ENCODE measurements at regions not wholly inside any gene's neighbourhood (a gene's known extent, or its start where the extent isn't known, plus 50 kb on each side); places are given as distances from the start of the nearest gene placed in this dataset.

GRCh38 chr15:27671819-27672437, 427.2 kb downstream of the OCA2 start:
- no peak for FAIRE-seq
- no peak for DNase-seq (ENCODE audit: low spot score)

GRCh38 chr15:27670486-27671209, 428.5 kb downstream of the OCA2 start:
- DNase-seq (ENCODE audit: low spot score), result no peak
- FAIRE-seq, result no peak

GRCh38 chr15:27669641-27670040, 429.5 kb downstream of the OCA2 start:
- no peak for DNase-seq (ENCODE audit: low spot score)
- FAIRE-seq, result no peak

- DNase-seq (ENCODE audit: low spot score), result no peak
- FAIRE-seq, result no peak
These were observed 430.5 kb downstream of the OCA2 start for GRCh38 chr15:27668471-27669220.

GRCh38 chr15:27665002-27665401, 434.1 kb downstream of the OCA2 start:
- FAIRE-seq (no peak), DNase-seq (ENCODE audit: low spot score) (no peak)

GRCh38 chr15:27662892-27663291, 436.2 kb downstream of the OCA2 start:
- FAIRE-seq (no peak), DNase-seq (ENCODE audit: low spot score) (no peak)

- DNase-seq (ENCODE audit: low spot score), result no peak
- no peak for FAIRE-seq
These were observed 438.4 kb downstream of the OCA2 start for GRCh38 chr15:27660676-27661075.

GRCh38 chr15:27656296-27656987, 442.7 kb downstream of the OCA2 start:
- DNase-seq (ENCODE audit: low spot score), result no peak
- FAIRE-seq, result no peak

- DNase-seq (ENCODE audit: low spot score) (no peak), FAIRE-seq (no peak)
These were observed 444.1 kb downstream of the OCA2 start for GRCh38 chr15:27655056-27655455.

GRCh38 chr15:27650244-27650643, 448.9 kb downstream of the OCA2 start:
- FAIRE-seq, result no peak
- DNase-seq (ENCODE audit: low spot score), result no peak

GRCh38 chr15:27648359-27648758, 450.8 kb downstream of the OCA2 start:
- no peak for FAIRE-seq
- no peak for DNase-seq (ENCODE audit: low spot score)

GRCh38 chr15:27646531-27646930, 452.6 kb downstream of the OCA2 start:
- FAIRE-seq, result no peak
- no peak for DNase-seq (ENCODE audit: low spot score)

GRCh38 chr15:27645672-27646071, 453.4 kb downstream of the OCA2 start:
- DNase-seq (ENCODE audit: low spot score), result no peak
- no peak for FAIRE-seq

GRCh38 chr15:27642981-27643380, 456.1 kb downstream of the OCA2 start:
- FAIRE-seq (no peak), DNase-seq (ENCODE audit: low spot score) (no peak)

GRCh38 chr15:27639595-27639994, 459.5 kb downstream of the OCA2 start:
- FAIRE-seq, result no peak
- no peak for DNase-seq (ENCODE audit: low spot score)

GRCh38 chr15:27638958-27639357, 460.2 kb downstream of the OCA2 start:
- FAIRE-seq (no peak), DNase-seq (ENCODE audit: low spot score) (no peak)

- FAIRE-seq, result no peak
These were observed 463.2 kb downstream of the OCA2 start for GRCh38 chr15:27635916-27636315.

GRCh38 chr15:27628486-27628885, 470.6 kb downstream of the OCA2 start:
- DNase-seq (ENCODE audit: low spot score) (no peak), FAIRE-seq (no peak)

More at GRCh38 chr15:27635916-27636315, 463.2 kb downstream of the OCA2 start:
- DNase-seq (ENCODE audit: low spot score), result no peak

- FAIRE-seq, result no peak
These were observed 471.5 kb downstream of the OCA2 start for GRCh38 chr15:27627623-27628022.

GRCh38 chr15:27623560-27624305, 475.4 kb downstream of the OCA2 start:
- DNase-seq (ENCODE audit: low spot score) (no peak), FAIRE-seq (no peak)

More at GRCh38 chr15:27627623-27628022, 471.5 kb downstream of the OCA2 start:
- DNase-seq (ENCODE audit: low spot score), result no peak

- FAIRE-seq (no peak), DNase-seq (ENCODE audit: low spot score) (no peak)
These were observed 476.0 kb downstream of the OCA2 start for GRCh38 chr15:27623149-27623548.

All from urothelium cell line (cell line).